C4-2B (cell line): ENCODE measurements at regions not wholly inside any gene's neighbourhood (a gene's known extent, or its start where the extent isn't known, plus 50 kb on each side); places are given as distances from the start of the nearest gene placed in this dataset.

Source experiments
- ZFX ChIP-seq: fragments of 450-650 bp; IDR thresholded peaks from 2 replicates; pipeline ENCODE4 v1.6.1; 2017
- TF ChIP-seq, protein P1 (sequence below): fragments of 450-650 bp; conservative IDR thresholded peaks from 2 replicates; pipeline ENCODE4 v1.5.1; 2017; ENCODE audit warnings: mild to moderate bottlenecking

DNA sequence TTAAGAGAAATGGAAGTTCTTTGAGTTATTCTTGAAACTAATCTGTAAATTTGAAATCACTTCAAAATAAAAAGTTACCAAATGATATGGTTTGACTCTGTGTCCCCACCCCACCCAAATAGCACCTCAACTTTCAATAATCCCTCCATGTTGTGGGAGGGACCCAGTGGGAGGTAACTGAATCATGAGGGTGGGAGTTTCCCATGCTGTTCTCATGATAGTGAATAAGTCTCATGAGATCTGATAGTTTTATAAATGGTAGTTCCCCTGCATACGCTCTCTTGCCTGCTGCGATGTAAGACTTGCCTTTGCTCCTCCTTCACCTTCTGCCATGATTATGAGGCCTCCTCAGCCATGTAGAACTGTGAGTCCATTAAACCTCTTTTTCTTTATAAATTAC is 690.7 kb upstream of the ZNF385D start:
- TF ChIP-seq, protein P1, sequence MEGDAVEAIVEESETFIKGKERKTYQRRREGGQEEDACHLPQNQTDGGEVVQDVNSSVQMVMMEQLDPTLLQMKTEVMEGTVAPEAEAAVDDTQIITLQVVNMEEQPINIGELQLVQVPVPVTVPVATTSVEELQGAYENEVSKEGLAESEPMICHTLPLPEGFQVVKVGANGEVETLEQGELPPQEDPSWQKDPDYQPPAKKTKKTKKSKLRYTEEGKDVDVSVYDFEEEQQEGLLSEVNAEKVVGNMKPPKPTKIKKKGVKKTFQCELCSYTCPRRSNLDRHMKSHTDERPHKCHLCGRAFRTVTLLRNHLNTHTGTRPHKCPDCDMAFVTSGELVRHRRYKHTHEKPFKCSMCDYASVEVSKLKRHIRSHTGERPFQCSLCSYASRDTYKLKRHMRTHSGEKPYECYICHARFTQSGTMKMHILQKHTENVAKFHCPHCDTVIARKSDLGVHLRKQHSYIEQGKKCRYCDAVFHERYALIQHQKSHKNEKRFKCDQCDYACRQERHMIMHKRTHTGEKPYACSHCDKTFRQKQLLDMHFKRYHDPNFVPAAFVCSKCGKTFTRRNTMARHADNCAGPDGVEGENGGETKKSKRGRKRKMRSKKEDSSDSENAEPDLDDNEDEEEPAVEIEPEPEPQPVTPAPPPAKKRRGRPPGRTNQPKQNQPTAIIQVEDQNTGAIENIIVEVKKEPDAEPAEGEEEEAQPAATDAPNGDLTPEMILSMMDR: no peak
- no peak for TF ChIP-seq ZFX
